GM12878 (cell line): ENCODE measurements at regions not wholly inside any gene's neighbourhood (a gene's known extent, or its start where the extent isn't known, plus 50 kb on each side); places are given as distances from the start of the nearest gene placed in this dataset.

Experiments
- ATAC-seq: fragments of 200-7000 bp; cut with Tn5 transposase; 3 replicates; pipeline ENCODE4 v1.9.1; 2020; ENCODE audit warnings: mild to moderate bottlenecking, moderate library complexity
- BruUV-seq: library from RNA; stranded (reverse); fragments of 400-500 nt; replicated peaks from 2 replicates; lab custom pipeline; 2021; lab: Mats Ljungman, UMichigan
- CTCF ChIA-PET: fragments of 300-600 bp; sonication (Branson Sonifier 250); formaldehyde crosslinking; extraction: SDS; loops from one replicate; lab custom pipeline; 2021; ENCODE audit warnings: inconsistent platforms; lab: Yijun Ruan, JAX
- POLR2A ChIA-PET: fragments of 350-600 bp; formaldehyde crosslinking; extraction: SDS; loops from one replicate; lab custom pipeline; 2021; ENCODE audit warnings: inconsistent platforms; lab: Charles Lee
- RAD21 ChIA-PET: fragments of 300-600 bp; sonication (Branson Sonifier 250); formaldehyde crosslinking; loops from one replicate; lab custom pipeline; 2023; ENCODE audit warnings: antibody characterized with exemption; ENCODE audit not compliant: unreplicated experiment; lab: Charles Lee
- SMC1A ChIA-PET: fragments of 300-600 bp; sonication (Branson Sonifier 250); formaldehyde crosslinking; loops from one replicate; lab custom pipeline; 2023; ENCODE audit not compliant: unreplicated experiment, uncharacterized antibody; lab: Charles Lee
- DNase-seq: peaks from one replicate; pipeline ENCODE4 v3.0.0-alpha.2; 2011; ENCODE audit warnings: low read depth, low spot score
- FAIRE-seq: peaks from 3 replicates; lab custom pipeline; 2011; peaks lifted over from hg19 to GRCh38; lab: Jason Lieb, UNC
- H2AFZ ChIP-seq: 2 replicates; pipeline ENCODE4 v1.6.0; 2011; ENCODE audit warnings: low read depth, low read length, control low read depth; ENCODE audit not compliant: control insufficient read depth
- H3K27ac ChIP-seq: 2 replicates; pipeline ENCODE4 v1.5.1; 2011; ENCODE audit warnings: control low read depth; ENCODE audit not compliant: control insufficient read depth, insufficient read depth
- H3K27me3 ChIP-seq, 2 experiments: replicated peaks in 1 of 2; 2 replicates each; pipeline versions ENCODE4 v1.6.0 to v1.6.1; 2011; ENCODE audit warnings: low read length in 1 of 2; ENCODE audit not compliant: control insufficient read depth in 2 of 2, insufficient read depth in 2 of 2
- H3K36me3 ChIP-seq, 2 experiments: 2 replicates each; pipeline ENCODE4 v1.5.1; 2011; ENCODE audit warnings: low read length in 1 of 2; ENCODE audit not compliant: control insufficient read depth in 2 of 2, insufficient read depth in 2 of 2
- H3K4me1 ChIP-seq: 2 replicates; pipeline ENCODE4 v1.6.1; 2011; ENCODE audit warnings: mild to moderate bottlenecking, low read length, moderate library complexity, mixed read lengths; ENCODE audit not compliant: control insufficient read depth, insufficient read depth
- H3K4me2 ChIP-seq: 2 replicates; pipeline ENCODE4 v1.6.0; 2011; ENCODE audit warnings: control low read depth; ENCODE audit not compliant: control insufficient read depth, insufficient read depth
- H3K4me3 ChIP-seq: fragments of 200-600 bp; sonication (generic); 2 replicates; pipeline ENCODE4 v1.5.1; 2016
- H3K79me2 ChIP-seq: 2 replicates; pipeline ENCODE4 v1.6.0; 2011; ENCODE audit warnings: low read length; ENCODE audit not compliant: control insufficient read depth, insufficient read depth
- H3K9ac ChIP-seq: 2 replicates; pipeline ENCODE4 v1.8.0; 2011; ENCODE audit warnings: low read length, control low read depth, mixed read lengths; ENCODE audit not compliant: control insufficient read depth, insufficient read depth
- H3K9me3 ChIP-seq: replicated peaks from 3 replicates; pipeline ENCODE4 v1.5.1; 2011; ENCODE audit warnings: mild to moderate bottlenecking, low read length; ENCODE audit not compliant: control insufficient read depth, insufficient read depth
- H4K20me1 ChIP-seq: 2 replicates; pipeline ENCODE4 v1.6.0; 2011; ENCODE audit not compliant: control insufficient read depth, insufficient read depth
- BCL3 ChIP-seq: IDR thresholded peaks from 2 replicates; pipeline ENCODE4 v1.6.1; 2011; ENCODE audit warnings: borderline replicate concordance, low read depth, mild to moderate bottlenecking, moderate library complexity, low read length; ENCODE audit not compliant: insufficient read depth, poor library complexity, severe bottlenecking
- BHLHE40 ChIP-seq, 2 experiments: fragments of 450-650 bp in 1 of 2; IDR thresholded peaks; 2 replicates each; pipeline ENCODE4 v1.6.1; 2011 to 2017; ENCODE audit warnings: low read depth in 2 of 2, borderline replicate concordance in 1 of 2, improper control_type of control experiment in 1 of 2, low read length in 1 of 2, mild to moderate bottlenecking in 1 of 2
- E4F1 ChIP-seq: fragments of 450-650 bp; IDR thresholded peaks from 2 replicates; pipeline ENCODE4 v1.6.1; 2018; ENCODE audit warnings: borderline replicate concordance, mild to moderate bottlenecking; ENCODE audit not compliant: partially characterized antibody
- EGR1 ChIP-seq, 2 experiments: IDR thresholded peaks; 1 replicate in 1 of 2; 2 replicates in 1 of 2; pipeline ENCODE4 v1.6.1; 2011 to 2012; ENCODE audit warnings: low read depth in 2 of 2, low read length in 2 of 2, borderline replicate concordance in 1 of 2, mild to moderate bottlenecking in 1 of 2, moderate library complexity in 1 of 2
- FOS ChIP-seq: IDR thresholded peaks from 3 replicates; pipeline ENCODE4 v1.6.1; 2011; ENCODE audit warnings: borderline replicate concordance; ENCODE audit not compliant: insufficient read length; ENCODE audit errors: extremely low read depth
- JUNB ChIP-seq: IDR thresholded peaks from 2 replicates; pipeline ENCODE4 v1.6.1; 2016; ENCODE audit warnings: antibody characterized with exemption, mild to moderate bottlenecking
- KAT2A ChIP-seq: conservative IDR thresholded peaks from 2 replicates; pipeline ENCODE4 v1.6.1; 2011; ENCODE audit warnings: low read depth, low read length; ENCODE audit not compliant: control insufficient read depth
- KDM1A ChIP-seq: fragments of 200-600 bp; sonication (generic); IDR thresholded peaks from 2 replicates; pipeline ENCODE4 v1.6.1; 2016; ENCODE audit warnings: borderline replicate concordance
- NR2C2 ChIP-seq: IDR thresholded peaks from 2 replicates; pipeline ENCODE4 v1.6.1; 2011; ENCODE audit warnings: borderline replicate concordance, low read depth; ENCODE audit not compliant: control insufficient read depth, insufficient read length
- RCOR1 ChIP-seq: conservative IDR thresholded peaks from 2 replicates; pipeline ENCODE4 v1.6.1; 2012; ENCODE audit warnings: low read depth, low read length, improper control_type of control experiment
- ZNF687 ChIP-seq: fragments of 450-650 bp; IDR thresholded peaks from 2 replicates; pipeline ENCODE4 v1.6.1; 2017; ENCODE audit warnings: mild to moderate bottlenecking, moderate library complexity
- WGBS: methylation state at CpG from one replicate; pipeline ENCODE4 v1.1.6; 2016; ENCODE audit warnings: low lambda C conversion rate; ENCODE audit not compliant: insufficient replicate concordance, insufficient coverage; ENCODE audit errors: missing lambda C conversion rate; 5-methylcytosine and 5-hydroxymethylcytosine counted together
- in situ Hi-C: fragments of 300-500 bp; cut with MboI; formaldehyde crosslinking; loops from 9 replicates; pipeline ENCODE4 v1.14.3; 2018; ENCODE audit warnings: mixed read lengths
- intact Hi-C: fragments of 100-400 bp; cut with micrococcal nuclease; formaldehyde crosslinking; loops from one replicate; pipeline ENCODE4 v1.14.2; 2022; ENCODE audit not compliant: unreplicated experiment

GRCh38 chr3:17795711-17796110 is 53.3 kb upstream of the TBC1D5 start (continued):
- TF ChIP-seq ZNF687 (no peak), EGR1 (IDR thresholded peaks at IDR 0.05; ENCODE audit: borderline replicate concordance in 1 of 2, low read depth in 2 of 2, low read length in 2 of 2) (no peak), KDM1A (no peak), JUNB (no peak), RCOR1 (no peak)

DNA sequence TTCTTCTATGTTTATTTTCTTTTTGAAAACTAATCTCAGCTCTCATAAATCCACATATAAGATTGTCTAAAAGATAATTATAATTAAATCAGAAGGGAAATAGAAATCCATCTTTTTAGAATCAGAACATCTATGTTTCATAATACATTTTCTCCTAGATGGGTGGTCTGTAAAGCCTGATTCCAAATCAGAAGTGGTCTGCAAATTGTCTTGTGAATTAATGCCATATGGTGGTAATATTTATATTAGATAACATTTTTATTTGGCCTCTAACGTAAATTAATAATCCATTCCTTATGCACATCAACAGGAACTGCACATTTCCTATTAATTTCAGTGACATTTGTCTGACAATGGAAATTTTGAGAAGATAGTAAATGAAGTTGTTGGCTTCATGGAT is 52.8 kb upstream of the TBC1D5 start:
- no peak overlapping the region for H3K27ac ChIP-seq
- DNase-seq (no peak), FAIRE-seq (no peak), ATAC-seq (no peak)
- RAD21 ChIA-PET = no interaction called here
- H2AFZ ChIP-seq = no peak overlapping the region
- H3K27me3 ChIP-seq = no peaks in the 10 kb centered on the region
- H3K79me2 ChIP-seq = no peaks in the 10 kb centered on the region
- no peaks in the 10 kb centered on the region for H3K4me1 ChIP-seq
- no peaks in the 10 kb centered on the region; the same call in 1 of the 3 replicates for H3K9me3 ChIP-seq
- WGBS = 90% methylated on average over 1 of the region's 1 CpG
- H3K4me3 ChIP-seq = no peak overlapping the region
- no peaks in the 10 kb centered on the region for H3K36me3 ChIP-seq
- in situ Hi-C loops = no loop called here
- H3K9ac ChIP-seq = no peak overlapping the region
- TF ChIP-seq BCL3 (no peak), E4F1 (no peak), NR2C2 (no peak), KAT2A (no peak), BHLHE40 (IDR thresholded peaks at IDR 0.05; ENCODE audit: borderline replicate concordance in 1 of 2, low read depth in 2 of 2, low read length in 1 of 2) (no peak), FOS (no peak)
- POLR2A ChIA-PET = no interaction called here
- SMC1A ChIA-PET = interaction anchor here (1.0 kb wide), 1 partner anchor 150 kb away, joined by 3 read pairs; no protein-coding TSS in a partner anchor
- no peaks in the 10 kb centered on the region for H4K20me1 ChIP-seq
- CTCF ChIA-PET = no interaction called here
- H3K4me2 ChIP-seq = no peak overlapping the region
- no TSS peak for BruUV-seq
- intact Hi-C loops = no loop called here
